Spinal cord (tissue), 9 donors: ENCODE measurements at regions not wholly inside any gene's neighbourhood (a gene's known extent, or its start where the extent isn't known, plus 50 kb on each side); places are given as distances from the start of the nearest gene placed in this dataset.
"Not testable (repeated sequence)": the region's sequence is repeated elsewhere in the genome, so short reads cannot be mapped to it uniquely, and the experiment has no call there.

Experiments
- DNase-seq, 6 donors: peaks; one replicate each; pipeline versions ENCODE4 v3.0.0 to v3.0.0-alpha.2; 2013 to 2015; ENCODE audit warnings: low spot score in 6 of 6, low read depth in 4 of 6
- H3K27ac ChIP-seq: one replicate; pipeline ENCODE4 v1.5.1; 2013; ENCODE audit warnings: low read depth, low read length, control low read depth
- H3K27me3 ChIP-seq: one replicate; pipeline ENCODE4 v1.6.1; 2013; ENCODE audit warnings: low read length; ENCODE audit not compliant: control insufficient read depth, insufficient read depth
- H3K36me3 ChIP-seq: one replicate; pipeline ENCODE4 v1.6.1; 2013; ENCODE audit warnings: low read length; ENCODE audit not compliant: control insufficient read depth, insufficient read depth
- H3K4me1 ChIP-seq: one replicate; pipeline ENCODE4 v1.6.1; 2013; ENCODE audit warnings: low read length; ENCODE audit not compliant: control insufficient read depth, insufficient read depth
- H3K4me3 ChIP-seq: one replicate; pipeline ENCODE4 v1.5.1; 2013; ENCODE audit warnings: low read depth, low read length, control low read depth
- H3K9me3 ChIP-seq: one replicate; pipeline ENCODE4 v1.6.1; 2013; ENCODE audit warnings: low read length; ENCODE audit not compliant: control insufficient read depth, insufficient read depth
- WGBS: methylation state at CpG from one replicate; pipeline ENCODE4 v1.1.5; 2013; ENCODE audit warnings: missing lambda C conversion rate; ENCODE audit not compliant: insufficient coverage; 5-methylcytosine and 5-hydroxymethylcytosine counted together
- donor health status: healthy.

GRCh38 chr13:21238267-21238666 is 61.8 kb downstream of the MRPL57 start:
- Histone ChIP-seq H3K4me3 (no peak overlapping the region), H3K27me3 (no peaks in the 10 kb centered on the region), H3K27ac (no peak overlapping the region), H3K36me3 (no peaks in the 10 kb centered on the region), H3K9me3 (no peaks in the 10 kb centered on the region), H3K4me1 (peaks cover 5% of the 10 kb centered on the region)
- no CpG with 5 or more reads among the region's 2 CpGs for WGBS
- DNase-seq: no peak

DNA sequence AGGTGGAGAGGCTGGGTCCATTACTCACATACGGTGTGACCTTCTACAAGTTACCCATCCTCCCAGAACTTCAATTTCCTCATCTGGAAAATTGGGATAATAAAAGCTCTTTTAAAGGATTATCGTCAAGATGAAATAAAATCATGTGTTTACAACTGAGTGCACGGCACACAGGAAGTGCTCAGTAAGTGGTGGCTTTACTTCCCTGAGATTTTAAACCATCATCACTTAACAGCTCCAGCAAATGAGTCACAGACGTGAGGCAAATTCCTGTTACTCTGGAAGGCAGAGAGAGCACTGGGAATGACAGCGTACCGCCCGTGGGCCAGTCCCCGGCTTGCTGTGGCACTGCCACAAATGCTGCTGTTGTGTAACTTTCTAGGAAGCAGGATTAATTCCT is 64.1 kb downstream of the MRPL57 start:
- H3K4me1 ChIP-seq: no peaks in the 10 kb centered on the region
- no peak overlapping the region for H3K4me3 ChIP-seq
- no peaks in the 10 kb centered on the region for H3K27me3 ChIP-seq
- no peaks in the 10 kb centered on the region for H3K36me3 ChIP-seq
- WGBS: 88% methylated on average over 5 of the region's 8 CpGs
- no peak overlapping the region for H3K27ac ChIP-seq
- peak in 1 of 6 donors; percentile 47 for DNase-seq
- no peaks in the 10 kb centered on the region for H3K9me3 ChIP-seq

- Histone ChIP-seq H3K27me3 (no peaks in the 10 kb centered on the region), H3K4me1 (no peaks in the 10 kb centered on the region), H3K4me3 (no peak overlapping the region), H3K9me3 (no peaks in the 10 kb centered on the region), H3K27ac (no peak overlapping the region), H3K36me3 (no peaks in the 10 kb centered on the region)
- WGBS: 68% methylated on average over 9 of the region's 9 CpGs
- DNase-seq: peak in 2 of 6 donors; percentile 46 to 70
Observed at GRCh38 chr13:21242236-21242635, 65.8 kb downstream of the MRPL57 start.

GRCh38 chr13:21243045-21243897 is 66.8 kb downstream of the MRPL57 start:
- 61% methylated on average over 14 of the region's 20 CpGs for WGBS

DNA sequence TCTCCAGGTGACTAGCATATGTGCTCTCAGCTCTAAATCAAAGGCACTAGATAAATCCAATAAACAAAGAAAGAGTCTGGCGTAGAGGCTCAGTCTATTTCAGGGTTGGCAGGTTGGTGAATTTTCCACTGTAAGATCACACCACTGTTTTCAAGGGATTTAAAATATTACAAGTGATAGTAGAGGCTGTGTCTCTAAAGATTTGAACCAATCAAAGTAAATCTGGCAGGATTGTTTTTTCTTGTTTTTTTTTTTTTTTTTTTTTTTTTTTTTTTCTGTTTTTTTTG is 67.4 kb downstream of the MRPL57 start:
- H3K27ac ChIP-seq, DNase-seq: not testable (repeated sequence)
- WGBS: no CpG with 5 or more reads among the region's 1 CpG

More at GRCh38 chr13:21243045-21243897, 66.8 kb downstream of the MRPL57 start:
- Histone ChIP-seq H3K27ac (no peak overlapping the region), H3K36me3 (no peaks in the 10 kb centered on the region), H3K4me1 (no peaks in the 10 kb centered on the region), H3K27me3 (no peaks in the 10 kb centered on the region), H3K9me3 (no peaks in the 10 kb centered on the region), H3K4me3 (no peak overlapping the region)
- peak in 1 of 6 donors; percentile 61 for DNase-seq

GRCh38 chr13:21246761-21247452 is 70.4 kb downstream of the MRPL57 start:
- 57% methylated on average over 8 of the region's 10 CpGs for WGBS
- H3K4me3 ChIP-seq: no peak overlapping the region
- H3K36me3 ChIP-seq: no peaks in the 10 kb centered on the region
- H3K4me1 ChIP-seq: no peaks in the 10 kb centered on the region
- no peaks in the 10 kb centered on the region for H3K27me3 ChIP-seq
- peak in 2 of 6 donors; percentile 63 to 74 for DNase-seq
- no peak overlapping the region for H3K27ac ChIP-seq
- H3K9me3 ChIP-seq: no peaks in the 10 kb centered on the region

More for the DNA sequence above, 67.4 kb downstream of the MRPL57 start:
- H3K36me3 ChIP-seq, H3K4me1 ChIP-seq, H3K9me3 ChIP-seq, H3K4me3 ChIP-seq, H3K27me3 ChIP-seq: not testable (repeated sequence)

- Histone ChIP-seq H3K27ac (no peak overlapping the region), H3K4me3 (no peak overlapping the region), H3K4me1 (no peaks in the 10 kb centered on the region), H3K9me3 (no peaks in the 10 kb centered on the region), H3K36me3 (no peaks in the 10 kb centered on the region), H3K27me3 (no peaks in the 10 kb centered on the region)
- DNase-seq: no peak
- 55% methylated on average over 2 of the region's 6 CpGs for WGBS
Observed at GRCh38 chr13:21256351-21256761, 79.9 kb downstream of the MRPL57 start.

DNA sequence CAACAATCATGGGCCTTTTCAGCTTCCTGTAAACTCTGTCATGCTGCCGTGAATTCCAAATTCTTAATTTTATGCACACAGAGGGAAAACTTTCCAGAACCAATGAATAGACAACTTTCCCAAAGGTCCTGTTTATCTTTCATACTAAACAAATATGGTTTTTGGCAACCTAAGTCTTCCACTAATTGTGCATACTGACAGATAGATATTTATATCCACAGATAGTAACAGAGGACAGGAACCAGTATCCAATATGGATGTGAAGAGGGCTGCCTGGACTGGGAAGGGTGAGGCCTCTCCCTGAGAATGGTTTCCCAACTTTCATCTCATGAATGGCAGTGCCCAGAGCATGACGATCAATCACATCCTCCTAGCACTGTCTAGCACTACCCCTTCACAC is 80.4 kb downstream of the MRPL57 start:
- H3K27ac ChIP-seq: no peak overlapping the region
- no peak overlapping the region for H3K4me3 ChIP-seq
- no CpG with 5 or more reads among the region's 2 CpGs for WGBS
- peak in 1 of 6 donors; percentile 9 for DNase-seq
- no peaks in the 10 kb centered on the region for H3K36me3 ChIP-seq
- no peaks in the 10 kb centered on the region for H3K4me1 ChIP-seq
- no peaks in the 10 kb centered on the region for H3K27me3 ChIP-seq
- H3K9me3 ChIP-seq: no peaks in the 10 kb centered on the region

DNA sequence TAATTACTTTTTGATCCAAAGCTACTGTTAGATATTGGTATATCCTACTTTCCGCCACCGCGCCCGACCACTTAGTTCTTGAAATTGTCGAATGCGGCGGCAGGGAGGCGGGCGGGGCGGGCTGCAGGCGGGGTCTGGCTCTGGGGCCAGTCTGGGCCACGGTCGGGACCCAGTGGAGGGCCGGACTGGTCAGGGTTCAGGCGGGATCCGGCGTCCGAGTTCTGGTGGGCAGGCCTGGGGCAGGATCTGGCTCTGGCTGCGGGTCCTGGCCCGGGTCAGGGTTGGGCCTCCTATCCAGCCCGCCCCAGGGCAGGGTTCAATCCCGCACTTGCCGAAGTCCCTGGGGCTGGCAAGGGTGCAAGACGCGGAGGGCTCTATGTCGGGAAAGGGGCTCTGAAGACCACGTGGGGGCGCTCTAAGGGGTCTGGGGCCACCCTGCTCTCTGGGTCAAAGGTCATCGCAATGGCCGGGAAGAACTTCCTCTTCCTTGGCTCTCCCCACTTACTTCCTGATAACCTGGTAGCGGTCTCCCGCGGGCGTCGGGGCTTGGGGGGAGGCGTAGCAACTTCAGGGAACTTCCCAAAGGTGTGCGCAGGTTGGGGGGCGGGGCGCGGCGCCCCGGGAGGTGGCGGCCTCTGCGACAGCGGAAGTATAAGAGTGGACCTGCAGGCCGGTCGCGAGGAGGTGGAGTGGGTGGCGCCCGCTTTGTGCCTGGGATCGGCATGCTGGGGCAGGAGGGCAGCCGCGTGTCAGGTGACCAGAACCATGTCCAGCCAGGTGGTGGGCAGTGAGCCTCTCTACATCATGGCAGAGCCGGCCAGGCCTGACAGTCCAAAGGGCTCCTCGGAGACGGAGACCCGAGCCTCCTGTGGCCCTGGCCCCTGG is 83.4 kb downstream of the MRPL57 start:
- WGBS: 98% methylated on average over 51 of the region's 57 CpGs
- H3K9me3 ChIP-seq: no peaks in the 10 kb centered on the region

More for the DNA sequence above, 83.4 kb downstream of the MRPL57 start:
- Histone ChIP-seq H3K27ac (no peak overlapping the region), H3K27me3 (no peaks in the 10 kb centered on the region), H3K36me3 (no peaks in the 10 kb centered on the region), H3K4me3 (no peak overlapping the region), H3K4me1 (no peaks in the 10 kb centered on the region)
- DNase-seq: no peak
